Breast epithelium (tissue), 4 donors: ENCODE measurements at regions not wholly inside any gene's neighbourhood (a gene's known extent, or its start where the extent isn't known, plus 50 kb on each side); places are given as distances from the start of the nearest gene placed in this dataset.
A peak's percentile ranks its signal among the peaks of the same experiment; 100 is the strongest.

Source experiments
- DNase-seq, 2 donors: peaks; one replicate each; pipeline ENCODE4 v3.0.0-alpha.2; 2019; ENCODE audit warnings: low spot score in 2 of 2
- H3K27ac ChIP-seq, 2 donors: fragments of 200-600 bp; sonication (generic) in 1 of 2; one replicate each; pipeline ENCODE4 v1.5.1; 2016 to 2019; ENCODE audit warnings: mild to moderate bottlenecking in 1 of 2
- H3K27me3 ChIP-seq, 2 donors: fragments of 200-600 bp; sonication (generic) in 1 of 2; one replicate each; pipeline versions ENCODE4 v1.5.1 to v1.6.0; 2017 to 2019; ENCODE audit warnings: control low read depth in 1 of 2, mild to moderate bottlenecking in 1 of 2
- H3K36me3 ChIP-seq: fragments of 200-600 bp; one replicate; pipeline ENCODE4 v1.5.1; 2019
- H3K4me1 ChIP-seq, 2 donors: fragments of 200-600 bp; sonication (generic); one replicate each; pipeline ENCODE4 v1.5.1; 2016 to 2019; ENCODE audit warnings: control low read depth in 1 of 2
- H3K4me3 ChIP-seq, 3 donors: fragments of 200-600 bp; sonication (generic); 1 replicate in 2 of 3; 2 replicates in 1 of 3; pipeline ENCODE4 v1.5.1; 2016 to 2019; ENCODE audit warnings: mild to moderate bottlenecking in 3 of 3, moderate library complexity in 2 of 3
- H3K9me3 ChIP-seq, 2 donors: fragments of 200-600 bp; sonication (generic) in 1 of 2; one replicate each; pipeline ENCODE4 v1.5.1; 2016 to 2019; ENCODE audit warnings: control low read depth in 1 of 2
- CTCF ChIP-seq, 3 donors: fragments of 450-650 bp; IDR thresholded peaks; one replicate each; pipeline ENCODE4 v1.5.1; 2016 to 2017; ENCODE audit warnings: antibody characterized with exemption in 3 of 3, mild to moderate bottlenecking in 3 of 3, moderate library complexity in 3 of 3
- POLR2A ChIP-seq: fragments of 450-650 bp; IDR thresholded peaks from one replicate; pipeline ENCODE4 v1.6.1; 2016; ENCODE audit warnings: antibody characterized with exemption, mild to moderate bottlenecking, moderate library complexity
- POLR2AphosphoS5 ChIP-seq, 3 donors: sonication (generic); formaldehyde crosslinking; IDR thresholded peaks; one replicate each; pipeline ENCODE4 v1.6.1; 2017; ENCODE audit warnings: antibody characterized with exemption in 3 of 3
- intact Hi-C: fragments of 100-400 bp; cut with DNase I; formaldehyde crosslinking; loops from one replicate; pipeline ENCODE4 v1.15.1; 2023; ENCODE audit warnings: low total_unique reads

- Histone ChIP-seq H3K9me3 (peaks cover 4 to 7% of the 10 kb centered on the region in 2 donors), H3K27me3 (no peaks in the 10 kb centered on the region), H3K36me3 (no peaks in the 10 kb centered on the region), H3K27ac (no peak overlapping the region), H3K4me1 (no peaks in the 10 kb centered on the region), H3K4me3 (no peak overlapping the region)
- TF ChIP-seq CTCF (IDR thresholded peaks at IDR 0.05) (no peak), POLR2AphosphoS5 (IDR thresholded peaks at IDR 0.05) (no peak), POLR2A (no peak)
- DNase-seq = no peak
- intact Hi-C loops = no loop called here
Measured at GRCh38 chr2:188884517-188884916, 89.7 kb upstream of the COL3A1 start.

DNA sequence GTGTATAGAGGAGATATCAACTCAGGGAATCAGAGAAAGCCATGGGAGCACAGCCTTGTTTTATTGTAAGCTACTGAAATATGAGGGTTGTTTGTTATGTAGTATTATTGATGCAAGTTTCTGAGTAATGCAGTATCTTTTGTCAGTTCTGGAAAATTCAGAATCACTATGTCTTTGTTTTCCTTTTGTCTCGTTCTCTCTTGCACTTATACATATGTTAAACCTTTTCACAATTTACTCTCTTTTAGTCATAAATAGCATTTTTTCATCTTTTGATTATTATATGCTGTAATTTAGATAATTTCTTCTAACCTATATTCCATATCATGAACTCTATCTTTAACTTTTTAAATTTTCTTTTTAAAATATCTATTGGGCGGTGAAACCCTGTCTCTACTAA lies 85.0 kb upstream of the COL3A1 start:
- H3K27ac ChIP-seq = no peak overlapping the region
- no peak overlapping the region for H3K4me3 ChIP-seq

GRCh38 chr2:188890755-188891154 lies 83.4 kb upstream of the COL3A1 start:
- no peak overlapping the region for H3K27ac ChIP-seq
- H3K4me1 ChIP-seq = no peaks in the 10 kb centered on the region
- no peaks in the 10 kb centered on the region for H3K27me3 ChIP-seq
- H3K9me3 ChIP-seq = peaks cover 4 to 7% of the 10 kb centered on the region in 2 donors
- no peak for DNase-seq
- no peaks in the 10 kb centered on the region for H3K36me3 ChIP-seq
- no peak for TF ChIP-seq POLR2AphosphoS5 (IDR thresholded peaks at IDR 0.05)
- no peak for TF ChIP-seq POLR2A
- no peak for TF ChIP-seq CTCF (IDR thresholded peaks at IDR 0.05)
- no peak overlapping the region for H3K4me3 ChIP-seq
- intact Hi-C loops = no loop called here

More for the DNA sequence above, 85.0 kb upstream of the COL3A1 start:
- no peaks in the 10 kb centered on the region for H3K27me3 ChIP-seq
- DNase-seq = no peak
- H3K4me1 ChIP-seq = no peaks in the 10 kb centered on the region
- TF ChIP-seq POLR2AphosphoS5 (IDR thresholded peaks at IDR 0.05) (no peak), CTCF (IDR thresholded peaks at IDR 0.05) (no peak), POLR2A (no peak)
- intact Hi-C loops = no loop called here
- H3K9me3 ChIP-seq = peaks cover 4 to 7% of the 10 kb centered on the region in 2 donors
- H3K36me3 ChIP-seq = no peaks in the 10 kb centered on the region

DNA sequence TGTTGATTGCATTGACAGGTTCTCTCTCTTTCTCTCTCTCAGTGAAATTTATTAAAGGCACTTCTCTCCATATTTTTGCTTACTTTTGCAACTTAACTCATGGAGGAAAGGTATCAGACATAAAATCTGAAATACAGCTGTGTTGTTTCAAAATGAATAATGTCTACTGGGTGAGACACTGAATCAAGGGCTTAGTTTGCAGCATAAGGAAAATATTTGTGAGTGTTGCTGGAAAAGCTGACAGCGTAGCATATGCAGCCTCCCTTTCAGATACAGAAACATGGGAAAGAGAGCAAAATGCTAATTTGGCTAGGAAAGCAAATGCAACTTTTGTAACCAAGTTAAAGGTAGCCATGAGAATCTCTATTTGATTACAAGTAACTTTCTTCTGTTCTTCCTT lies 81.5 kb upstream of the COL3A1 start:
- H3K4me1 ChIP-seq = no peaks in the 10 kb centered on the region
- H3K9me3 ChIP-seq = peaks cover 4 to 7% of the 10 kb centered on the region in 2 donors
- no peak for DNase-seq
- intact Hi-C loops = no loop called here
- H3K36me3 ChIP-seq = no peaks in the 10 kb centered on the region
- H3K4me3 ChIP-seq = no peak overlapping the region
- H3K27me3 ChIP-seq = no peaks in the 10 kb centered on the region
- no peak for TF ChIP-seq POLR2AphosphoS5 (IDR thresholded peaks at IDR 0.05)
- no peak for TF ChIP-seq CTCF (IDR thresholded peaks at IDR 0.05)
- TF ChIP-seq POLR2A = no peak
- H3K27ac ChIP-seq = peak overlapping the region in 1 of 2 donors; percentile 19

- intact Hi-C loops = no loop called here
- H3K27ac ChIP-seq = no peak overlapping the region
- no peak for TF ChIP-seq POLR2A
- no peak for TF ChIP-seq POLR2AphosphoS5 (IDR thresholded peaks at IDR 0.05)
- TF ChIP-seq CTCF (IDR thresholded peaks at IDR 0.05) = no peak
Measured at GRCh38 chr2:188893972-188894371, 80.2 kb upstream of the COL3A1 start.

More at GRCh38 chr2:188893972-188894371, 80.2 kb upstream of the COL3A1 start:
- H3K27me3 ChIP-seq = no peaks in the 10 kb centered on the region
- H3K9me3 ChIP-seq = peaks cover 0 to 3% of the 10 kb centered on the region in 2 donors
- no peak overlapping the region for H3K4me3 ChIP-seq
- no peaks in the 10 kb centered on the region for H3K4me1 ChIP-seq
- H3K36me3 ChIP-seq = no peaks in the 10 kb centered on the region
- DNase-seq = no peak
